Testis (tissue), 2 donors: ENCODE measurements at regions not wholly inside any gene's neighbourhood (a gene's known extent, or its start where the extent isn't known, plus 50 kb on each side); places are given as distances from the start of the nearest gene placed in this dataset.
A peak's percentile ranks its signal among the peaks of the same experiment; 100 is the strongest.

Experiments used
- DNase-seq: peaks from one replicate; pipeline ENCODE4 v3.0.0-alpha.2; 2019
- H3K27ac ChIP-seq, 2 donors: fragments of 200-600 bp; sonication (generic); one replicate each; pipeline ENCODE4 v1.5.1; 2019
- H3K27me3 ChIP-seq: fragments of 200-600 bp; sonication (generic); one replicate; pipeline ENCODE4 v1.5.1; 2019
- H3K36me3 ChIP-seq: fragments of 200-600 bp; sonication (generic); one replicate; pipeline ENCODE4 v1.5.1; 2017; ENCODE audit warnings: low read depth; ENCODE audit errors: missing control alignments
- H3K4me1 ChIP-seq: fragments of 200-600 bp; sonication (generic); one replicate; pipeline ENCODE4 v1.5.1; 2019
- H3K4me3 ChIP-seq, 2 donors: fragments of 200-600 bp; sonication (generic); one replicate each; pipeline ENCODE4 v1.5.1; 2017 to 2019
- H3K9me3 ChIP-seq: fragments of 200-600 bp; sonication (generic); one replicate; pipeline ENCODE4 v1.5.1; 2017
- CTCF ChIP-seq, 3 experiments: fragments of 450-650 bp in 2 of 3; fragments of 200-600 bp in 1 of 3; sonication (generic) in 1 of 3; IDR thresholded peaks; one replicate each; pipeline ENCODE4 v1.5.1; 2016 to 2019; ENCODE audit warnings: antibody characterized with exemption in 3 of 3, mild to moderate bottlenecking in 2 of 3, moderate library complexity in 1 of 3
- POLR2A ChIP-seq: fragments of 450-650 bp; IDR thresholded peaks from one replicate; pipeline ENCODE4 v1.6.1; 2017; ENCODE audit warnings: antibody characterized with exemption, mild to moderate bottlenecking, moderate library complexity
- whole genome bisulfite sequencing, 2 donors: methylation state at CpG; one replicate each; pipeline ENCODE4 v1.1.5; 2018; 5-methylcytosine and 5-hydroxymethylcytosine counted together
- intact Hi-C: fragments of 100-400 bp; cut with DNase I; formaldehyde crosslinking; loops from one replicate; pipeline ENCODE4 v1.15.1; 2023; ENCODE audit warnings: low total_unique reads

- Histone ChIP-seq H3K27ac (no peak overlapping the region), H3K27me3 (no peaks in the 10 kb centered on the region), H3K4me1 (no peaks in the 10 kb centered on the region), H3K36me3 (no peaks in the 10 kb centered on the region), H3K9me3 (no peaks in the 10 kb centered on the region), H3K4me3 (no peak overlapping the region)
- 70 to 93% methylated on average over 1 of the region's 1 CpG for WGBS, 2 donors
- intact Hi-C loops = no loop called here
- no peak for TF ChIP-seq CTCF (IDR thresholded peaks at IDR 0.05)
- TF ChIP-seq POLR2A = no peak
- no peak for DNase-seq
These were observed 690.2 kb upstream of the NRSN1 start for GRCh38 chr6:23435798-23436197.

DNA sequence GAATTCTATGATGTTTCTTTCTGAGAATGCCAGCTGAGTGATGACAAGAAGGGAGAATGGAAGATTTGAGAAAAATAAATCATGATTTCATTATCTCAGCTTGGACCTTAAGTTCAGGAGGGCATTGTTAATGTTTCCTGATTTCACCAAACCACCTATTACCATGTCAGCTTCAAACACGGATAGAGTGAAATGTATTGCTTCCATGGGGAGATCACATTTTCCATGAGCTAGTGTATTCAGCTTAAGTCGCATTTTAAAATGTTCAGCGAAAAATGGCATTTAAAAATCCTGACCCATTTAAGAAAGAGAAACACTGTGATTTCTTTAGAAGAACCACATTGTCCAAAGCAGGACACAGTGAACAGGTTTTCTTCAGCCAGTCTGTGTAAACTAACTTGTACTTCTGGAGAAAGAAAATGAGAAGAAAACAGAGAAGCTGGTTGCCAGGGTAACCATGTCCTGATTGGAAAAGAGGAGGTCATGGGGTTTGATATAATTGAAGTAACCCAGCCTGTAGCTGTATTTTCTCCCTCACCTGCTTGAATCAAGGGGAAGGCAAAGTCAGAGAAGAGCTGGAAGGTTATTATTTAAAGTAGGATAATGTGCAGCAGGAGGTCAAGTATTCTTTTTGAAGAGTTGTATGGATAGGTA lies 684.1 kb upstream of the NRSN1 start:
- Histone ChIP-seq H3K4me3 (no peak overlapping the region), H3K9me3 (no peaks in the 10 kb centered on the region), H3K27ac (no peak overlapping the region), H3K4me1 (peaks cover 5% of the 10 kb centered on the region), H3K36me3 (no peaks in the 10 kb centered on the region), H3K27me3 (no peaks in the 10 kb centered on the region)
- intact Hi-C loops = no loop called here
- no peak for DNase-seq
- WGBS, 2 donors = 88% methylated on average over 3 of the region's 3 CpGs
- TF ChIP-seq POLR2A = no peak
- TF ChIP-seq CTCF (IDR thresholded peaks at IDR 0.05) = no peak

GRCh38 chr6:23445157-23445710 lies 680.8 kb upstream of the NRSN1 start:
- no peak for DNase-seq
- no peaks in the 10 kb centered on the region for H3K27me3 ChIP-seq
- 61 to 63% methylated on average over 5 of the region's 5 CpGs for WGBS, 2 donors
- no peaks in the 10 kb centered on the region for H3K36me3 ChIP-seq
- H3K4me1 ChIP-seq = peaks cover 5% of the 10 kb centered on the region
- no peak overlapping the region for H3K4me3 ChIP-seq
- no peak overlapping the region for H3K27ac ChIP-seq
- no peak for TF ChIP-seq POLR2A
- TF ChIP-seq CTCF (IDR thresholded peaks at IDR 0.05) = no peak
- intact Hi-C loops = no loop called here
- no peaks in the 10 kb centered on the region for H3K9me3 ChIP-seq

DNA sequence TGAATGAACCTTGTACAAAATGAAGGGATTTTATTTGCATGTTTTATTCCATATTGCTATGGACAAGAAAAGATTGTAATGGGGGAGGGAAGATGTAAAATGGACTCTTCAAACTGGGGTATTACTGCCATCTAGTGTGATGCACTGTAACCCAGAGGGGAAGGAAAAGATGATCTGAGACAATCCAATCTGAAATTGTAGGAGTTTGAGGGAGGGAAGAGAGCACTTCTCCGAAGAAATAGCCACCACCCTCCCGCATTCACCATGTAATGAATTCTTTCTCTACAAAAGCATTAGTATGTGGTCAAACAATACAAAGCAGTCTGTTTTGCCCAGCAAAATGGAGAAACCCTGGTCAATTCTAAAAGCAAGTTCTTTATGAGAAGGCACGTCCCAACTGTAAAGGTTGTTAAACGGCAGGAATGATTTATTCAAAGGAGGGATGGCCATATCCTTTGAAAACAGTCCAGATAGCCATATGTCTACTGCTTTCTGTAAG lies 679.5 kb upstream of the NRSN1 start:
- TF ChIP-seq POLR2A (no peak), CTCF (IDR thresholded peaks at IDR 0.05) (peak in 1 of 3 experiments; percentile 15)
- peaks cover 5% of the 10 kb centered on the region for H3K4me1 ChIP-seq
- no peak overlapping the region for H3K4me3 ChIP-seq
- no peaks in the 10 kb centered on the region for H3K9me3 ChIP-seq
- intact Hi-C loops = no loop called here
- H3K27ac ChIP-seq = no peak overlapping the region
- 42 to 44% methylated on average over 4 of the region's 4 CpGs for WGBS, 2 donors
- no peak for DNase-seq
- H3K27me3 ChIP-seq = no peaks in the 10 kb centered on the region
- no peaks in the 10 kb centered on the region for H3K36me3 ChIP-seq

GRCh38 chr6:23447731-23448130 lies 678.3 kb upstream of the NRSN1 start:
- Histone ChIP-seq H3K27me3 (no peaks in the 10 kb centered on the region), H3K4me1 (peaks cover 5% of the 10 kb centered on the region), H3K27ac (no peak overlapping the region), H3K4me3 (no peak overlapping the region), H3K36me3 (no peaks in the 10 kb centered on the region), H3K9me3 (no peaks in the 10 kb centered on the region)
- intact Hi-C loops = no loop called here
- DNase-seq = no peak
- TF ChIP-seq POLR2A (no peak), CTCF (IDR thresholded peaks at IDR 0.05) (no peak)
